ENCODE measurements at regions not wholly inside any gene's neighbourhood (a gene's known extent, or its start where the extent isn't known, plus 50 kb on each side); places are given as distances from the start of the nearest gene placed in this dataset.

GRCh38 chrX:121179972-121180371 is 132.6 kb downstream of the GLUD2 start:
- no peak for TF ChIP-seq EP300 (IDR thresholded peaks at IDR 0.05)
- TF ChIP-seq, protein P1, sequence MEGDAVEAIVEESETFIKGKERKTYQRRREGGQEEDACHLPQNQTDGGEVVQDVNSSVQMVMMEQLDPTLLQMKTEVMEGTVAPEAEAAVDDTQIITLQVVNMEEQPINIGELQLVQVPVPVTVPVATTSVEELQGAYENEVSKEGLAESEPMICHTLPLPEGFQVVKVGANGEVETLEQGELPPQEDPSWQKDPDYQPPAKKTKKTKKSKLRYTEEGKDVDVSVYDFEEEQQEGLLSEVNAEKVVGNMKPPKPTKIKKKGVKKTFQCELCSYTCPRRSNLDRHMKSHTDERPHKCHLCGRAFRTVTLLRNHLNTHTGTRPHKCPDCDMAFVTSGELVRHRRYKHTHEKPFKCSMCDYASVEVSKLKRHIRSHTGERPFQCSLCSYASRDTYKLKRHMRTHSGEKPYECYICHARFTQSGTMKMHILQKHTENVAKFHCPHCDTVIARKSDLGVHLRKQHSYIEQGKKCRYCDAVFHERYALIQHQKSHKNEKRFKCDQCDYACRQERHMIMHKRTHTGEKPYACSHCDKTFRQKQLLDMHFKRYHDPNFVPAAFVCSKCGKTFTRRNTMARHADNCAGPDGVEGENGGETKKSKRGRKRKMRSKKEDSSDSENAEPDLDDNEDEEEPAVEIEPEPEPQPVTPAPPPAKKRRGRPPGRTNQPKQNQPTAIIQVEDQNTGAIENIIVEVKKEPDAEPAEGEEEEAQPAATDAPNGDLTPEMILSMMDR (IDR thresholded peaks at IDR 0.05): no peak
